ENCODE measurements at regions not wholly inside any gene's neighbourhood (a gene's known extent, or its start where the extent isn't known, plus 50 kb on each side); places are given as distances from the start of the nearest gene placed in this dataset.

DNA sequence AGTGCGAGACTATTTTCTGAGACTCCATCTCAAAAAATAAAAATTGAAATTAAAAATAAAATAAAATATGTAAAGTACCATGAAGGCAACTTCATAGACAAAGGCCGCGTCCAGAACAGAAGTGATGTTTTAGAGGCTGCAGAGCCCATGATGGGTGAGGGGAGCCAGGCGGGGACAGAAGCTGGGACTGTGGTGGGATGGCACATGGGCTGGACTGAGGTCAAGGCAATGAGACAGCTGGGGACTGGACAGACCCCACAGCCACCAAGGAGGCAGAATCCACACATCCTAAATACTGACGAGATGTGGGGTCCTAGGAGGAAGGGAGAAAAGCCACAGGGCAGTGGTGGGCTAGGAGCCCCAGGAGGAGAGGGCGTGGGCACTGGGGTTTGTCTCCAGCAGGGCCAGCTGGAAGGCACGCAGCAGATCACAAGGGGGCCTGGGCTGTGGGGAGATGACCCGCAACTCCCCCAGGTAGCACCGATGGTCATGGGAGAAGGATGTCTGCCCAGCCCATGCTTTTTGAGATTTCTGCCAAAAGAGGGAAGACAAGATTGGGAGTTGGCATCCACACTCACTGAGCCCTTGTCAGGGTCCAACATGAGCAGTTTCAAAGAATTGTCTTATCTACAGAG lies 74.3 kb downstream of the KCNF1 start:
- no peak for DNase-seq

DNA sequence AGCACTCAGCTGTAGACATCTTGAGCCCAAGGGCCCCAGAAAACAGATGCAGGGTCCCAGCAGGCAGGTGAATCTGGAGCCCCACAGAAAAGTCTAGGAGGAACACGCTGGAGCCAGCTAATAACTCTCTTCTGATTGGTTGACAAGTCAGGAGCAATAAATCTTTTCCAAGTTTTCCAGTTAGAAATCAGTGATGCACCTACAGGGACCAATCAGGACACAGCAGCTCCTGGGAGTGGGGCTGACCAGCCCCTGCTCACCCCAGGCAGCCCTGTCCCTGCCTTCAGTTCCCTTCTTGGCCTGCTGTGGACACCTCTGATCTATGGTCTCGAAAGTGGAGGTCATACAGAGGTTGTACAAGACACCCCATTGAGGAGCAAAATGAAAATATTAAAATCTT lies 75.7 kb downstream of the KCNF1 start:
- no peak for DNase-seq

DNA sequence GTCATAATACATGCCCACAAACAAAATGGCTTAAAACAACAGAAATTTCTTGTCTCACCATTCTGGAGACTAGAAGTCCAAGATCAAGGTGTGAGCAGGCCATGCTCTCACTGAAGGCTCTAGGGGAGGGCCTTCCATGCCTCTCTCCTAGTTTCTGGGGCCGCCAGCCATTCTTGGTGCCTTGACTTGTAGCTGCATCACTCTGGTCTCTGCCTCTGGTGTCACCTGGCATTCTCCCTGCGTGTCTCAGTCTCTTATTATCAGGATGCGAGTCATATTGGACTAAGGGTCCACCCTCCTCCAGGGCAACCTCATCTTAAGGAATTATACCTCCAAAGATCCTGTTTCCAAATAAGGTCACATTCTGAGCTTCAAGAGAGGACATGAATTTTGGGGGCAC lies 76.1 kb downstream of the KCNF1 start:
- DNase-seq, result no peak

DNA sequence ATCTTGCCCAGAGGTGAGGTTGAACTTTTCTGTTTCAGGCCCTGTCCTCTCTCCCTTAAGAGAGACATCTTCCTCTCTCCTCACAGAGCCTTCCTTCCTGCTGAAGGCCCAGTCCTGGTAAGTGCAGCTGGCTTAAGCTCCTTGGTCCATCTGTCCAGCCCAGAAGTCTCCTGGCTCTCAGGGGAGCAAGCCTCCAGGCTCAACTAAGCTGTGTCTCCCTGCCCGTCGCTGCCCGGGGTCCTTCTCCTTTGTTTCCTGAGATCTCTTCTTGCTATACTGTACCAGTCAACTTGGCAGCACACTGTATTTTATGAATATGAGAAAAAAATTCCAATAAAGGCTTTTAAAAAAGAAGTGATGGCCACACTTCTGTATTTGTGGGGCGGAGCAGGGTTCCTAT lies 77.4 kb downstream of the KCNF1 start:
- no peak for DNase-seq

- DNase-seq, result no peak
Observed at GRCh38 chr2:10989782-10990181, 78.0 kb downstream of the KCNF1 start.

DNA sequence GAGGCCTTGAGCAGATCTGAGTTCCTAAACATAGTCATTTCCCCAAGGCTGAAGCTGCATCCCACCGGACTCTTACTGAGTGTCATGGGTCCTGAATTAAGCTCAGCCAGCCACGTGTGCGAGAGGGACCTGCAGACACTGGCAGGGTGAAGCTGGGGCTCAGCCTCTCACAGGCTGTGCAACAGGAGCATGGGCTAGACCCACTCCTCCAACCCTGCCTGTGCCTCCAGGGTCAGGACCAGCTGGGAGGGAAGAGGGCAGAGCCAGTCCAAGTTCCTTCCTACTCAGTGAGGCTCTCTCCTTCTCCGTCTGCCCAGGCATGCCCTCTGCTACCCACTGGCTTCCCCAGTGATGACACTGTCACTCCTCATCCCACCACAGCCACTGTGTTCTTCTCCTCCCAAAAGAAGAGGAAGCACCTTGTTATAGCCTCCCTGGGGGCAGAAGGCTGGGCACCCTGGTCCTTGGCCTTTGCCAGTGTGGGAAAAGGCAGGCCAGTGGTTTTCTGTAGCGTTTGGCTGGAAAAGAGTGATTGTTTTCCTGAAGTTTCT lies 78.9 kb downstream of the KCNF1 start:
- DNase-seq, result no peak

DNA sequence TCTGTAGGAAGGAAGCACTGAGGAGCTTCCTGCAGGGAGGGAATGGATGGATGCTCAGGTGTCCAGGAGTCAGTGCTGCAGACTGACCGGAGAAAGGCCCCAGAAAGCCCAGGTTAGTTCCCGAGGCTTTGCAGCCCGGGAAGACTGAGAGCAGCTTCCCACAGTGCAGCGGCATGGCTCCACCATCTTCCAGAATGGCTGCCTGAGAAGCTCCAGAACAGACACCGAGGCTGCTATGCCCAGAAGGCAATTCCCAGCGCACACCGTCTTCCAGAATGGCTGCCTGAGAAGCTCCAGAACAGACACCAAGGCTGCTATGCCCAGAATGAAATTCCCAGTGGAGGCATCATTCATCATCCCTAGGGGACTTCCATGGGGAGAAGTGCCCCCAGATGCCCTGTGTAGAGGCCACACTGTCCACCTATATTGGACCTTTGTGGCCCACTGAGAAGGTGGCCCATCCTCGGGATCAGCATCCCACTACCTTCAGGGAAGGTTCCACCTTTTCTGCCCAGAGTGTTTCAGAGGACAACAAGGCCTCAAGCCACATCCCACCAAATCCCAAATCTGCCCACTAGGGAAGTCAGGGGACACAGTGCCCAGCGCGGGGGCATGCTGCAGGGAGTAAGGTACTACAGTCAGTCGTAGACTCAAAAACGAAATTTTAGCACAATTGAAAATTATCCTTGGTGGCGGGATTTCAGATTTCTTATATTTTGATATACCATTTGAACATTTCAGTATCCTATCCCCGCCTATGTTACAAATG lies 80.5 kb downstream of the KCNF1 start:
- no peak for DNase-seq

- DNase-seq, result no peak
Observed at GRCh38 chr2:10993001-10993481, 81.3 kb downstream of the KCNF1 start.

DNA sequence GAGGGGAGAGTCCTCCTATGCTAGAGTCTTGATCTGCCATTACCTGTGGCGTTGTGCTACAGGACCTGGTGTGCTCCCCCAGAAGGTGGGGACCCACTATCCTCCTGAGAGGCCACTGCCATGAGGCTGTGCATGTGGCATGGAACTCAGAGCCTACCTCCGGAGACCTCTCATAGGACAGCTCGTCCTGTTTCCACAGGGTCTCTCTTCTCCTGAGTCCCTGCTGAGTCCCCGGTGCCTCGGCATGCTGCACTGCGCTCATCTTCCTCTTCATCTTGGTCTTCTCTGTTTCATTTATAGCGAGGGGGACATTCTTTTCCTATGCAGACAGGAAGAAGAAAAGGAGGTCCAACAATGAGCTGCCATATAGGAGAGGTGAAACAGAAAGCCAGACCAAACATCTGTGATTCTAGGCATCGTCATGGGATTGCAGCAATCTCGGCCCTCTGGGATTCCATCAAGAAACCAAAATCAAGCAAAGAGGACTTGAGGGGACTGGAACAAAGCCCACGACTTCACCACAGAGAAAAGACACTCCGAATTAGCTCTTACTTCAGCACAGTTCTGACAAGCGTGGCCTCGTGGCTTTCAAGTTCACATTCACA lies 83.7 kb downstream of the KCNF1 start:
- DNase-seq, result no peak

DNA sequence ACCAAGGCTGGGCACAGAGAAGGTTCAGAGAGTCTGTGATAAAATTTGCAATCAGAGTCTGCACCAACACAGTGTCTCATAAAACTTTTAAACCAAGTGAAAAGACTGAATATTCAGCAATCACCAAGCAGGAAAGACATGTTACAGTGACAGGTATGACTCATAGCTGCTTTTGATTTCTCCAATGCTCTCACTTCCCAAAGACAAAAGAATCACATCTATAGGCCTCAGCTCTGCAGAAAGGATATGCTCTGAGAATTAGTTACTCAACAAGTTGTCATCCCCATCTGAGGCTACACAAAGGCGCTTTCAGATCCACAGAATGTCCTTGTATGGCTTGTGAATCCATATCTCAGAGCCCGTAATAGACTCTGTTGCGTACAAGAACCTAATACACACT lies 92.5 kb downstream of the KCNF1 start:
- no peak for DNase-seq

- no peak for DNase-seq
Observed at GRCh38 chr2:11005032-11005431, 93.3 kb downstream of the KCNF1 start.

DNA sequence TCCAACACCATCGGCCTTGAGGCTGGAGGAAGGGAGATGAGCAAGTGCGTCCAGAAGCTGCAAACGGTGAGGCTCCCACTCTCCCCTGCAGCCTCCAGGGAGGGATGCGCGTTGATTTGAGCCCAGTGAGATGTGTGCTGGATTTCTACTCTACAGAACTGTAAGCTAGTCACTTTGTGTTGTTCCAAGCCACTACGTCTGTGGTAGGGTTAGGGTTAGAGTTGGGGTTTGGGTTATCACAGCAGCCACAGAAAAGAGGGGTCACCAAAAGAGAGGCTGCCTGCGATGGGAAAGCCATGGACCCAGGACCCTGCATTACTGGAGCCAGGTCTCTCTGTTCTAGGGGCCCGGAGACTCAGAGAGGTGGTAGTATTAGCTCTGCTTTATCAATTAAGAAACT lies 94.5 kb downstream of the KCNF1 start:
- no peak for DNase-seq

GRCh38 chr2:11007331-11008264 lies 95.9 kb downstream of the KCNF1 start:
- DNase-seq, result no peak

DNA sequence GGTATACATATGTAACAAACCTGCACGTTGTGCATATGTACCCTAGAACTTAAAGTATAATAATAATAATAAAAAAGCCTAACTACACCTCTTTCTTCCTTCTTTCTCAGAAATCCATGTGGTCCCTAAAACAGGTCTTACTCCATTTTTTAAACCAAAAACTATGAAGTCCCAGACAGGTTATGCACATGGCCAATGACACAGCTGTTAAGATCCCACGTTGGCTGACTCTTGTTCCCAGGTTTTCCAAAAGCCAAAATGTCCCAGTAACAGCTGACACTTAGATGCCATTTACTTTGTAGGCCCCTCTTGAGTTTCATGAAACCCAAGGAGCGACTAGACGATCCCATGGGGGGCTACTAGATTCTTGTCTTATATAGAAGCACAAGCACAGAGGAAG lies 97.0 kb downstream of the KCNF1 start:
- DNase-seq, result no peak

DNA sequence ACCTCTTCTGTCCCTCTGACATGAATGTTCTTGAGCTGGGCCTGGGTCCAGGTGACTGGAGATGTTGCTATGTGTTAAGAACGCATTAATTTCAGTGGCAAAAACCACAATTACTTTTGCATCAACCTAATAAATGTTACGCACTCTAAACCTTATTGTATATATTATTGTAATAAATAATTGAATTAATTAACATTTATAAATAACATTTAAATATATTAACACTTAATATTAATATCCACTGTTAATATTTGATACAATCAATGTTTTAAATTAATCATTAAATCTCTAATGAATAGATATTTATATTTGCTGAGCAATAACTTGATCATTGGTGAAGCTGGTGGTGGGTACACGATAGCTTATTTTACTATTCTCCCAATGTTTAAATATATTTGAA lies 97.4 kb downstream of the KCNF1 start:
- DNase-seq, result no peak

- no peak for DNase-seq
Observed at GRCh38 chr2:11009891-11010290, 98.2 kb downstream of the KCNF1 start.

DNA sequence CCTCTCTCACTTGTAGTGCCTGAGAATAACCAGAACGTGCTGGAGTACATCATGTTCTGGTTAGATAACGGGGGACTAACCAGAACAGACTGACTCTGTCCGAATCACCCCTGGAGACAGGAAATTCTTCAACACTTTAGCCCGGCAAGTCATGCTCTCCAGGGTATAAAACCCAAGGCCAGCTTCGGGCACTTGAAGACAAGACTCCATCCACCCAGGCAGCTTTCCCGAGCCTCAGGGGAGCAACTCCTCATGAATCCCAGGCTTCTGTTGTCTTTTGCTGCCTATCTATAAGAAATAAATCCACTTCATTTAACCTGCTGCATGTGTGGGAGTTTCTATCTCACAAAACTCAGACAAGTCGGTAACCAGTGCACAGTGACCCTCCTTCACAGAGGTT lies 99.6 kb downstream of the KCNF1 start:
- no peak for DNase-seq

GRCh38 chr2:11012131-11012693 lies 100.5 kb downstream of the KCNF1 start:
- no peak for DNase-seq

- no peak for DNase-seq
Observed at GRCh38 chr2:11013196-11013595, 101.5 kb downstream of the KCNF1 start.

DNA sequence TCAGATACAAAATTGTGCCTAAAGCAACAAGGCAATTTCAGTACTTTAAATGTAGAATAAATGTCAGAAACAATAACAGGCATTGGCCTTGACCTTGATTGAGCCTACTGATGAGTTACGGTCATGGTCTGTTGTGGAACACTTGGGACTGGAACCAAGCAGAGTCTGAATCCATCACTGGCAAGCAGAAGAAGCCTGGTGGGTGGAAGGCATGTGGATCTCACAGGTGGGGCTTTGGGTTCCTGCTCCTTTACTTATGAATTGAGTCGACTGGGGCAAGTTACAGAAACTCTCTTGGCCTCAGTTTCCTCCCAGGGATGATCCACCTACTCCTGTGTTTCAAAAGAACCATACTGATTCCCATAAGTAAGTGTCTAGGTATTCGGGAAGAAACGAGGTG lies 102.3 kb downstream of the KCNF1 start:
- no peak for DNase-seq

DNA sequence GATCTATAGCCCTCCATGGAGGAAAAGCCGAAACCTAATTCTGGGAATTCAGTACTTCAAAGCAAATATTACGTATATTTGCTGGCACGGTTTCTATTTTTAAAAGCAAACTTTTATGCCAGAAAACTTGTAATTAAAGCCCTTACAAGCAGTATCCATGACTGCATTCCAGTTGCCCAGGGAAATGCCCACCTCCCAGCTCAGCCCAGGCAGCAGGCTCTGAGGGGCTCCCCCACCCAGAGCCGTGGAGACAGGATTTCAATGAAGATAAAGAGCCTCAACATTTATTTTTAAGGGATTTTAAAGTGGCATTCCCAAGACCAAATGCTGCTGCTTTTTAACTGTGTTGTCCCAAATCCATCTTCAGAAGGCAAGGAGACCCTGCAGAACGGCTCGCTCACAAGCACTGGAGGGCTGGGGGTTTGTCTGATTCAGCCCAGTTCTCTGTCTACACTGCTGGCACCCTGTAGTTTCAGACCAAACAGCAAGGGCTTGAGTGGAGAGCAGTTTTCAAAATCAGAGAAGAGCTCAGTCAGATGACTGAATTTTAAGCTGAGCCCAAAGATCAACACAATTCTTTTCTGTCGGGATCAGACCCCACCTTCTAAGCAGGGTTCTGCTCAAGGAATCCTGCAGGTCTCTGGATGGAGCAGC lies 105.1 kb downstream of the KCNF1 start:
- DNase-seq, result no peak

DNA sequence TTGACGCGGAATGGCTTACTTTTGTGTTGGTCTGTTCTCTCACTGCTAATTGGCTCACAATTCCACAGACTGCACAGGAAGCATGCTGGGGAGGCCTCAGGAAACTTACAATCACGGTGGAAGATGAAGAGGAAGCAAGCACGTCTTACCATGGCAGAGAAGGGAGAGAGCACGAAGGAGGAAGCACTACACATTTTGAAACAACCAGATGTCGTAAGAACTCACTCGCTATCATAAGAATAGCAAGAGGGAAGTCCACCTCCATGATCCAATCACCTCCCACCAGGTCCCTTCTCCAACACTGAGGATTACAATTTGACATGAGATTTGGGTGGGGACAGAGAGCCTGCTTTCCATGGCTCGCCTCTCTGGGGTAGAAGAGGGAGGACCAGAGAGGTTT lies 106.2 kb downstream of the KCNF1 start:
- no peak for DNase-seq

Measured in stimulated activated CD4-positive, alpha-beta T cell treated with anti-CD3 and anti-CD28 coated beads, Interleukin-1b, Interleukin-23, amount 100 ng/mL, for 48 hours (primary cell).